ENCODE measurements at regions not wholly inside any gene's neighbourhood (a gene's known extent, or its start where the extent isn't known, plus 50 kb on each side); places are given as distances from the start of the nearest gene placed in this dataset.

GRCh38 chr18:78436110-78436509, 543.5 kb upstream of the SALL3 start:
- no peak overlapping the region for H3K4me3 ChIP-seq (replicated peaks in 1 of 3; ENCODE audit: insufficient read depth in 1 of 3, low read depth in 2 of 3, low read length in 3 of 3)
- H3K36me3 ChIP-seq (replicated peaks in 1 of 2; ENCODE audit: control insufficient read depth in 1 of 2, insufficient read depth in 2 of 2, low read length in 2 of 2): no peaks in the 10 kb centered on the region
- H3K79me2 ChIP-seq (ENCODE audit: insufficient read depth, low read length): no peaks in the 10 kb centered on the region
- no peak overlapping the region for H3K9ac ChIP-seq (ENCODE audit: insufficient read depth, low read depth, low read length)
- POLR2A ChIA-PET: no interaction called here
- in situ Hi-C loops (cut with HindIII; ENCODE audit: extremely low pct_ligation_motif_present, low pct_unique_long_range_greater_than_20kb): no loop called here
- no peaks in the 10 kb centered on the region for H3K4me1 ChIP-seq (ENCODE audit: insufficient read depth, low read length)
- H3K9me3 ChIP-seq (ENCODE audit: low read length): no peaks in the 10 kb centered on the region
- H2AFZ ChIP-seq (ENCODE audit: low read length): no peak overlapping the region
- no peaks in the 10 kb centered on the region for H4K20me1 ChIP-seq (ENCODE audit: insufficient read depth, low read length)
- intact Hi-C loops (cut with micrococcal nuclease; ENCODE audit: unreplicated experiment): no loop called here
- 14% methylated on average over 8 of the region's 8 CpGs for WGBS (ENCODE audit: low lambda C conversion rate)
- no TSS peak for BruUV-seq (replicated peaks)
- peaks cover 0 to 23% of the 10 kb centered on the region in 2 experiments; a peak in 3 of 5 replicates for H3K27me3 ChIP-seq (ENCODE audit: control insufficient read depth in 1 of 2, insufficient read depth in 2 of 2, low read length in 2 of 2)
- no peak overlapping the region for H3K4me2 ChIP-seq (ENCODE audit: low read depth, low read length)
- DNase-seq (ENCODE audit: low spot score) (no peak), FAIRE-seq (no peak), ATAC-seq (no peak)
- CTCF ChIA-PET (ENCODE audit: low intra/inter-chr PET ratio, low total read pairs): no interaction called here
- no peak overlapping the region for H3K27ac ChIP-seq (ENCODE audit: extremely low read length, insufficient read depth, low read length)
- TF ChIP-seq SETDB1 (CRISPR knock-in tag; IDR thresholded peaks at IDR 0.05; ENCODE audit: borderline replicate concordance) (no peak), SMARCE1 (IDR thresholded peaks at IDR 0.05; ENCODE audit: borderline replicate concordance) (no peak), ZNF225 (CRISPR knock-in tag; IDR thresholded peaks at IDR 0.05) (no peak), ZNF354B (CRISPR knock-in tag; IDR thresholded peaks at IDR 0.05) (no peak), TEAD2 (CRISPR knock-in tag; IDR thresholded peaks at IDR 0.05) (no peak), NPAS2 (CRISPR knock-in tag; IDR thresholded peaks at IDR 0.05; ENCODE audit: borderline replicate concordance) (no peak), ZNF549 (CRISPR knock-in tag; IDR thresholded peaks at IDR 0.05) (no peak), MEIS2 (CRISPR knock-in tag; IDR thresholded peaks at IDR 0.05) (no peak), ATF7 (IDR thresholded peaks at IDR 0.05) (no peak), ATF7 (CRISPR knock-in tag; IDR thresholded peaks at IDR 0.05) (no peak), NFE2L1 (CRISPR knock-in tag; IDR thresholded peaks at IDR 0.05; ENCODE audit: borderline replicate concordance) (no peak), ZNF646 (CRISPR knock-in tag; IDR thresholded peaks at IDR 0.05) (no peak), YEATS4 (CRISPR knock-in tag; IDR thresholded peaks at IDR 0.05; ENCODE audit: borderline replicate concordance) (no peak), ISX (CRISPR knock-in tag; conservative IDR thresholded peaks at IDR 0.05) (no peak)
- TF ChIP-seq, protein P1, sequence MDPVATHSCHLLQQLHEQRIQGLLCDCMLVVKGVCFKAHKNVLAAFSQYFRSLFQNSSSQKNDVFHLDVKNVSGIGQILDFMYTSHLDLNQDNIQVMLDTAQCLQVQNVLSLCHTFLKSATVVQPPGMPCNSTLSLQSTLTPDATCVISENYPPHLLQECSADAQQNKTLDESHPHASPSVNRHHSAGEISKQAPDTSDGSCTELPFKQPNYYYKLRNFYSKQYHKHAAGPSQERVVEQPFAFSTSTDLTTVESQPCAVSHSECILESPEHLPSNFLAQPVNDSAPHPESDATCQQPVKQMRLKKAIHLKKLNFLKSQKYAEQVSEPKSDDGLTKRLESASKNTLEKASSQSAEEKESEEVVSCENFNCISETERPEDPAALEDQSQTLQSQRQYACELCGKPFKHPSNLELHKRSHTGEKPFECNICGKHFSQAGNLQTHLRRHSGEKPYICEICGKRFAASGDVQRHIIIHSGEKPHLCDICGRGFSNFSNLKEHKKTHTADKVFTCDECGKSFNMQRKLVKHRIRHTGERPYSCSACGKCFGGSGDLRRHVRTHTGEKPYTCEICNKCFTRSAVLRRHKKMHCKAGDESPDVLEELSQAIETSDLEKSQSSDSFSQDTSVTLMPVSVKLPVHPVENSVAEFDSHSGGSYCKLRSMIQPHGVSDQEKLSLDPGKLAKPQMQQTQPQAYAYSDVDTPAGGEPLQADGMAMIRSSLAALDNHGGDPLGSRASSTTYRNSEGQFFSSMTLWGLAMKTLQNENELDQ (CRISPR knock-in tag; IDR thresholded peaks at IDR 0.05; ENCODE audit: borderline replicate concordance): no peak
- TF ChIP-seq, protein P2, sequence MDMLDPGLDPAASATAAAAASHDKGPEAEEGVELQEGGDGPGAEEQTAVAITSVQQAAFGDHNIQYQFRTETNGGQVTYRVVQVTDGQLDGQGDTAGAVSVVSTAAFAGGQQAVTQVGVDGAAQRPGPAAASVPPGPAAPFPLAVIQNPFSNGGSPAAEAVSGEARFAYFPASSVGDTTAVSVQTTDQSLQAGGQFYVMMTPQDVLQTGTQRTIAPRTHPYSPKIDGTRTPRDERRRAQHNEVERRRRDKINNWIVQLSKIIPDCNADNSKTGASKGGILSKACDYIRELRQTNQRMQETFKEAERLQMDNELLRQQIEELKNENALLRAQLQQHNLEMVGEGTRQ (IDR thresholded peaks at IDR 0.05; ENCODE audit: low read depth, low read length): no peak
- TF ChIP-seq, protein P2 (CRISPR knock-in tag; IDR thresholded peaks at IDR 0.05; ENCODE audit: borderline replicate concordance): no peak

All from HepG2 (cell line).